Stimulated activated CD8-positive, alpha-beta memory T cell treated with anti-CD3 and anti-CD28 coated beads, Interleukin-4, amount 100 ng/mL, for 4 hours (primary cell): ENCODE measurements at regions not wholly inside any gene's neighbourhood (a gene's known extent, or its start where the extent isn't known, plus 50 kb on each side); places are given as distances from the start of the nearest gene placed in this dataset.
"Not testable (repeated sequence)": the region's sequence is repeated elsewhere in the genome, so short reads cannot be mapped to it uniquely, and the experiment has no call there.

Experiments used
- DNase-seq, 2 donors: peaks; one replicate each; pipeline ENCODE4 v3.0.0-alpha.2; 2020; ENCODE audit warnings: low read depth in 2 of 2, low spot score in 1 of 2

GRCh38 chr11:122204206-122204605 lies 88.2 kb upstream of the BLID start:
- no peak for DNase-seq

DNA sequence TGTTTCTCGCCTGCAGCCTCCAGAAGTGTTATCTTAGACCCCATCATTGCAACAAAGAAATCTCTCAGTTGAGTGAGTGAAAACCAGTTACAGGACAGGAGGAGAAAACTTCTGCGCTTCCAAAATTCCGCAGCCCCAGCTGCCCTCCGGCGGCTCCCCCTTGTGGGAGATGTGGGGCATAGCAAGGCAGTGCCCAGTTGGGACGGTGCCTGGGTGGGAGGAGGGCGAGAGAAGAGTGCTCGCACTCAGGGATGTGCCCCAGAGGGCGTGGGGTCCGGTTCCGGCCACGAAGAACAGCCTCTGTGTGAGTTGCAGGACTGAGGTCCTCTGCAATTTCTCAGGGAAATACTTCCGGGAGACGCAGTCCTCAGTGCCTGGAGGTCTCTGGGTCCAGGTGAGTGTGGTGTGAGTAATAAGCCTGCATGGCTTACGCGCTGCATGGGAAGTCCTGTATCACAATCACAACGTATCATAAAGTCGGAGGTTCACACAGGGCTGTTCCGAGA lies 87.0 kb upstream of the BLID start:
- no peak for DNase-seq

GRCh38 chr11:122202161-122202950 lies 86.3 kb upstream of the BLID start:
- DNase-seq = no peak

- DNase-seq = no peak
Observed at GRCh38 chr11:122201106-122201505, 85.1 kb upstream of the BLID start.

- no peak for DNase-seq
Observed at GRCh38 chr11:122199661-122200060, 83.6 kb upstream of the BLID start.

DNA sequence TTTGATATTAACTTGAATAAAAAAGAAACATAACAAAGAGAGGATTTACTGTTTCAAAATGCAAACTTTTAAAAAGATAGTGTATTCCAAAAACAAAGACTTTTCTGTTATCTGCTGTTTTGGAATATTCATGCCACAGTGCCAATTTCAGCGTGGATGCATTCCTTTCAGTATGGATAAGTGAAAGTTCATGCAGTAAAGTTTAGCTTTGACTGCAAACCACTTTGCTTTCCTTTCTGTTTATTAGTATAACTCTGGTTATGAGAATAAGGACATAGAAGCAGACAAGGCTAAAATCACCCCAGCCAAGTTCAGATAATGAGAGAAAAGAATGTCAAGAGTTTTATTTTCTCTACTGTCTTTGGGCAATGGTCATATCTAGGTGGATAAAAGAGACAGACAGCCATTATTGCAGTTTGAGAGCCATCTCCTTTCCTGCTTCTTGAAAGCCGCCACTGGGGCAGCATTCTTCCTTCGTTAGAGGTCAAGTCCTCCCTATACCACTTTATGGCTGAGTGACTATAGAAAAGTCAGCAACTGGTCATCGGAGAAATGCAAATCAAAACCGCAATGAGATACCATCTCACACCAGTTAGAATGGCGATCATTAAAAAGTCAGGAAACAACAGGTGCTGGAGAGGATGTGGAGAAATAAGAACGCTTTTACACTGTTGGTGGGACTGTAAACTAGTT lies 82.4 kb upstream of the BLID start:
- DNase-seq = no peak

DNA sequence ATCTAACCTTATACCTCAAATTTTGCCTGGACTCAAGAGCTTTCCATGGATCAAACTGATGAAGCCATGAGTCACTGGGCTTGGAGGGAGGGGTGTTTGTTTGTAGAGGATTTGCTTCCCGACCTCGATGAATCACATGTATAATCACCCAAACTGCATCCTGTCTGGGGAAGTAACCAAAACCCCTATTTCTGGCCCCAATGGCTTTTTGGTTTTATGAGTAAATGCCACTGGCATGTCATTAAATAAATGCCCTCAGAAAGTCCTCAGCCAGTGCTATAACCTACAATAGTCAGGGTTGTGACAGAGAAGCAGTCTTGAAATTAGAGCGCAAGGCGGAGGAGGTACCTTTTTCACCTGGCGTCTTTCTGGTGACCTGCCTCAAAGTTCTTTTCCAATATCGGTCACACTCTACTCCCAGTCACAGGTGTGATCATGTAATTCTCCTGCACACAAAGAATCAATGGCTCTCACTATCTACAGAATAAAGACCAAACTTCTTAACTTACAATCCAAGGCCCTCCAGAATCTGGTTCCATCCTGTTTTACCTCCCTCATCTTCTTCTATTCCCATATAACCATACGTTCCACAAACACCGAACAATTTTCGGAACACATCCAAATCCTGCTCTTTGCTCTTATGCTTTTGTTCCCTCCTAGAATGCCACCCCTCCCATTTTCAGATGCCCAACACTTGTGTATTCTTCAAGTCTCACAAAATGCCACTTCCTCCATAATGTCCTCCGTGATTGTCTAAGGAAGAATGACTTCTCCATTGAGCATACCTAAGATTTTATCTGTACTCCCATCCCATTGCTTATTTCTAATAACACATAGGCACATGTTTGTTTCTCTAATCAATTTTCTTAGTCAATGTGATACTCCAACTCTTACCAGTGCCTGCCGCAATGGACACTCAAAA lies 81.3 kb upstream of the BLID start:
- no peak for DNase-seq

GRCh38 chr11:122195790-122196189 lies 79.8 kb upstream of the BLID start:
- no peak for DNase-seq

DNA sequence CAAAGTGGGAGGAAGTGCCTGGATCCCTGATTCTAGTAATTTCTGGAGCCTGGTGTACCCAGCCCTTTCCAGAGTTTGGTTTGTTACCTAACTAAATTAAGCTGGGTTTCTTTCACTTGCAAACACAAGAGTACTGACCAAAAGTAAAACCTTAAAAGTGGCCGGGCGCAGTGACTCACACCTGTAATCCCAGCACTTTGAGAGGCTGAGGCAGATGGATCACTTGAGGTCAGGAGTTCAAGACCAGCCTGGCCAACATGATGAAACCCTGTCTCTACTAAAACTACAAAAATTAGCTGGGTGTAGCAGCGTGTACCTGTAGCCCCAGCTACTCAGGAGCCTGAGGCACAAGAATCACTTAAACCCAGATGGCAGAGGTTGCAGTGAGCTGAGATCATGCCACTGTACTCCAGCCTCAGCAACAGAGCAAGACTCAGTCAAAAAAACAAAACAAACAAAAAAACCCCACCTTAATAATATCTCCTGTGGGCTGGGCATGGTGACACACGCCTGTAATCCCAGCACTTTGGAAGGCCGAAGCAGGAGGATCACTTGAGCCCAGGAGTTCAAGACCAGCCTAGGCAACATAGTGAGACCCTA lies 78.0 kb upstream of the BLID start:
- DNase-seq = not testable (repeated sequence)

GRCh38 chr11:122193457-122193856 lies 77.4 kb upstream of the BLID start:
- no peak for DNase-seq

DNA sequence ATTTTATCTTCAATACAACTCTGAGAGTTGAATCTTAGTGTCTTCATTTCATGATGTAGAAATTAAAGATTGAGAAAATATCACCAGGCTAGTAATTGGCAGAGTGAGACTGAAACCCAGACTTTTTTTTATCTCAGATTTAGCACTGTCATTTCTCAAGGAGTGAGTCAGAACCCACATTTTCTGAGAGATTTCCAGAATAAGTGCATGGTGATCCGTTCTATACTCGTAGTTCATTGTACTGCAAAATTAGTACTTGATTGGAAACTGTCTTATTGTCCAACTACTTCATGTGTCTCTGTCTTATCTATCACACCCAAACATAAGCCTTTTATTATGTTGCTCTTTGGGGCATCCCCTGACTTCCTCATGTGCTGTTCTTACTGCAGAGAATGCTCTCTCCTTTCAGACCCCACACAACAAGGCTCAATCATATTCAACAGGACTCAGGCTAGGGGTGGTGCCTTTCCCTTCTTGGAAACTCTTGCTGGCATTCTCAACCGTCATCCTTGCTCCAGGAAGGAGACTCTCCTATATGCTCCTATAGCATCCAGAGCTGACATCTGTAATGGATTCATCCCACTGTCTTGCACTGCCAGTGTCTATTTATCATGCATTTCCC lies 76.7 kb upstream of the BLID start:
- DNase-seq = no peak

GRCh38 chr11:122190768-122191167 lies 74.8 kb upstream of the BLID start:
- DNase-seq = no peak

GRCh38 chr11:122189229-122189628 lies 73.2 kb upstream of the BLID start:
- no peak for DNase-seq

DNA sequence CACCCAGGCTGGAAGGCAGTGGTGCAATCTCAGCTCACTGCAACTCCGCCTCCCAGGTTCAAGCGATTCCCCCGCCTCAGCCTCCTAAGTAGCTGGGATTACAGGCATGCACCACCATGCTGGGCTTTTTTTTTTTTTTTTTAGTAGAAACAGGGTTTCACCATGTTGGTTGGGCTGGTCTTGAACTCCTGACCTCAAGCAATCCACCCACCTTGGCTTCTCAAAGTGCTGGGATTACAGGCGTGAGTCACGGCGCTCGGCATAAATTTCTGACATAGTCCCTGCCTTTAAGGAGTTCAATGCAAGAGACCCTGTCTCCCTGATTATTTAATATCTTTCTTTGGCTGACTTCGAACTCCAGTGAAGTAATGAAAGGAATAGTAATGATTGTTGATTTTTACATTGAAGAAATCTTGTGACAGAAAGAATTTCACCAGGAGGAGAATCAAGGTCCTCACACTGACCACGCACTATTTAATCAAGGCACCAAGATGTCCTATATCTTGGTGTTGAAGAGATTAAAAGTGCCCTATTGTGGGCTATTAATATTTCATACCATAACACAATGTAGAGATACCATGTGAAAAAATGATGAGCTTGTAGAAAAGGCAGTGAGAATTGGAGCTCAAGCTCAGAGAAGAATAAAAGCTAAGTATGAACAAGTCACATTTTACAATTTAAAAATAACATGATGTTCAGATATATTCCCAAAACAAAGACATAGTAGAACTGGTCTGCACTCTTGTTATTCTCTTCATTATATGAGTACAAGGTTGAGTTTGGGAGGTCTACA lies 71.6 kb upstream of the BLID start:
- no peak for DNase-seq

DNA sequence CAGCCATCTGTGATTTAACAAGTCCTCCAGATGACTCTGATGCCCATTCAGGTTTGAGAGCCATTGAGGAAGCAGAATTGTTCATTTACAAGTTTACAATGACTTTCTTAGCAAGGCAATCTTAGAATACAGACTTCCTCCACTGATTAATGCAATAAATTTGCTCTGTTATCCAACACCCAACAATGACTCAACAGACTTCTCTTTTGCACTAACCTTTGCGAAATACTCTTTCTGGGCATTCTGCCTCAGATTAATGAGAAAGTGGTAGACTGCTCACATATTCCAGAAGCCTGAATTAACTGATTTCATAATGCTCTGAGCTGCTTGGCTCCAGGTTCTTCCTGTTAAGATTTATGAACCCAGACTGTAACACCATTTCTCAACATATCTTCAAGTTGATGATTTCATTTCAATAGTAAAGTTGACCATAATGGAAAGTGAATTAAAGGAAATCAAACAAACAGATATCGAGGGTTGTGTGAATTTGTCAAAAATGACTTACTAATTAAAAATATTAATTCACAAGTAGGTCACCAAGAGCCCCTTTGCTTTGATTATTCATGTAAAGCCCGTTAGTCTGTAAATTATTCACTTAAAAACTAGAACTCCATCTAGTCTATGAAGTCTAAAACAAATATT lies 70.5 kb upstream of the BLID start:
- DNase-seq = no peak

DNA sequence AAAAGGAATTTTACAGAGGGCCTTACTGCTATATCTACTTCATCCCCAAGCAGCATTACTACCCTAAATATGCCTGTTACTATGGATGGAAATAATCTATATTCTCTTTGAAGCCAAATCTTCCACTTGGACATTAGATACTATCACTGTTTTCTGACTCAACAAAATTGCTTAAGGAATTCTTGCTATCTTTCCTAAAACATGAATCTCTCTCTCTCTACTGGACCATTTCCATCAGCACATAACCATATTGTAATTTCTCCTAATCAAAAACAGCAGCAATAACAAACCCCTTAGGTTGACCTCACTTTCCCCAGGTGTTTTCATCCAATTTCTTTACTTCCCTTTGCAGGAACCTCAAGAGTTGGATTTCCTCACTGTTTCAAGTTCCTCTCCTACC lies 67.9 kb upstream of the BLID start:
- DNase-seq = no peak

GRCh38 chr11:122181893-122182292 lies 65.9 kb upstream of the BLID start:
- DNase-seq = no peak

- DNase-seq = no peak
Observed at GRCh38 chr11:122181372-122181771, 65.4 kb upstream of the BLID start.
